ENCODE measurements at regions not wholly inside any gene's neighbourhood (a gene's known extent, or its start where the extent isn't known, plus 50 kb on each side); places are given as distances from the start of the nearest gene placed in this dataset.

GRCh38 chr1:55955016-55955621 lies 624.2 kb downstream of the PLPP3 start:
- Histone ChIP-seq H3K27me3 (ENCODE audit: control insufficient read depth, insufficient read depth, low read length) (no peaks in the 10 kb centered on the region), H3K9me3 (ENCODE audit: control insufficient read depth, insufficient read depth, low read length) (no peaks in the 10 kb centered on the region), H3K27ac (ENCODE audit: low read length) (no peak overlapping the region), H3K4me3 (ENCODE audit: low read length) (no peak overlapping the region), H3K36me3 (ENCODE audit: control insufficient read depth, insufficient read depth, low read length) (no peaks in the 10 kb centered on the region), H3K4me1 (ENCODE audit: control insufficient read depth, insufficient read depth, low read length) (no peaks in the 10 kb centered on the region)
- Mint-ChIP-seq H3K9me3 (peaks cover 0 to 3% of the 10 kb centered on the region in 2 donors), H3K27me3 (ENCODE audit: low read depth in 2 of 2) (peaks cover 0 to 2% of the 10 kb centered on the region in 2 donors), H3K4me3 (no peak overlapping the region), H3K27ac (no peak overlapping the region), H3K4me1 (no peaks in the 10 kb centered on the region), H3K36me3 (no peaks in the 10 kb centered on the region)
- WGBS (ENCODE audit: insufficient coverage) = 91% methylated on average over 11 of the region's 12 CpGs
- DNase-seq = no peak
- TF ChIP-seq, protein P1, sequence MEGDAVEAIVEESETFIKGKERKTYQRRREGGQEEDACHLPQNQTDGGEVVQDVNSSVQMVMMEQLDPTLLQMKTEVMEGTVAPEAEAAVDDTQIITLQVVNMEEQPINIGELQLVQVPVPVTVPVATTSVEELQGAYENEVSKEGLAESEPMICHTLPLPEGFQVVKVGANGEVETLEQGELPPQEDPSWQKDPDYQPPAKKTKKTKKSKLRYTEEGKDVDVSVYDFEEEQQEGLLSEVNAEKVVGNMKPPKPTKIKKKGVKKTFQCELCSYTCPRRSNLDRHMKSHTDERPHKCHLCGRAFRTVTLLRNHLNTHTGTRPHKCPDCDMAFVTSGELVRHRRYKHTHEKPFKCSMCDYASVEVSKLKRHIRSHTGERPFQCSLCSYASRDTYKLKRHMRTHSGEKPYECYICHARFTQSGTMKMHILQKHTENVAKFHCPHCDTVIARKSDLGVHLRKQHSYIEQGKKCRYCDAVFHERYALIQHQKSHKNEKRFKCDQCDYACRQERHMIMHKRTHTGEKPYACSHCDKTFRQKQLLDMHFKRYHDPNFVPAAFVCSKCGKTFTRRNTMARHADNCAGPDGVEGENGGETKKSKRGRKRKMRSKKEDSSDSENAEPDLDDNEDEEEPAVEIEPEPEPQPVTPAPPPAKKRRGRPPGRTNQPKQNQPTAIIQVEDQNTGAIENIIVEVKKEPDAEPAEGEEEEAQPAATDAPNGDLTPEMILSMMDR (IDR thresholded peaks at IDR 0.05) = no peak
- intact Hi-C loops (cut with micrococcal nuclease) = no loop called here
- no peak for ATAC-seq

DNA sequence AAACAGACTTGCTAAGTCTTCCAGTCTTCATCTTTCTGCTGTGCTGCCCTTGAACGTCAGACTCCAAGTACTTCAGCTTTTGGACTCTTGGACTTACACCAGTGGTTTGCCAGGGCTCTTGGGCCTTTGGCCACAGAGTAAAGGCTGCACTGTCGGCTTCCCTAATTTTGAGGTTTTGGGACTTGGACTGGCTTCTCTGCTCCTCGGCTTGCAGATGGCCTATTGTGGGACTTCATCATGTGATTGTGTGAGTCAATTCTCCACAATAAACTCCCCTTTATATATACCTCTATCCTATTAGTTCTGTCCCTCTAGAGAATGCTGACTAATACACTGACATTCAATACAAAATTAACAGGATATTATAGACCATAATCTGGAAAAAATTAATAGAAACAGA lies 628.1 kb downstream of the PLPP3 start:
- Histone ChIP-seq H3K36me3 (ENCODE audit: control insufficient read depth, insufficient read depth, low read length) (no peaks in the 10 kb centered on the region), H3K9me3 (ENCODE audit: control insufficient read depth, insufficient read depth, low read length) (no peaks in the 10 kb centered on the region), H3K27me3 (ENCODE audit: control insufficient read depth, insufficient read depth, low read length) (no peaks in the 10 kb centered on the region), H3K27ac (ENCODE audit: low read length) (no peak overlapping the region), H3K4me1 (ENCODE audit: control insufficient read depth, insufficient read depth, low read length) (no peaks in the 10 kb centered on the region), H3K4me3 (ENCODE audit: low read length) (no peak overlapping the region)
- H3K27me3 Mint-ChIP-seq (ENCODE audit: low read depth in 2 of 2) = peaks cover 0 to 5% of the 10 kb centered on the region in 2 donors
- no peak overlapping the region for H3K27ac Mint-ChIP-seq
- TF ChIP-seq, protein P1 (IDR thresholded peaks at IDR 0.05) = no peak
- H3K36me3 Mint-ChIP-seq = no peaks in the 10 kb centered on the region
- intact Hi-C loops (cut with micrococcal nuclease) = no loop called here
- DNase-seq (no peak), ATAC-seq (no peak)
- H3K4me3 Mint-ChIP-seq = no peak overlapping the region
- H3K4me1 Mint-ChIP-seq = no peaks in the 10 kb centered on the region
- H3K9me3 Mint-ChIP-seq = peaks cover 0 to 3% of the 10 kb centered on the region in 2 donors
- WGBS (ENCODE audit: insufficient coverage) = 87% methylated on average over 3 of the region's 3 CpGs

DNA sequence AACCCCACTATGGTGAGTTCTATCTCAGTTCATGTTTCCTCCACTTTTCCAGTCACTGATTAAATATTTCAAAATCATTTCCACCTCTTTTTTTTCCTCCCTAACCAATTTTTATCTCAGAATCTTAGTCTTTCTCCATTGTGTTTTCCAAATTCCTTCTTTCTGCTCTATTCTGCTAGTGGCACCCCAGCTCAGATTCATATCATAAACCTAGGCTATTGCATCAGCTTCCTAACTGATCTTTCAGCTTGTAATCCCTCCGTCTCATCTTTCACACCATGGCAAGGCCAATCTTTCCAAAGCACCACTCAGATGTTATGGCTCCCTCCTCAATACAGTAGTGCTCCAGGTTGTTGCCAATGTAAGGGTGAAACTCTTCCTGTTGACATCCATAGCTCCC lies 631.9 kb downstream of the PLPP3 start:
- 64% methylated on average over 1 of the region's 1 CpG for WGBS (ENCODE audit: insufficient coverage)
- Histone ChIP-seq H3K4me3 (ENCODE audit: low read length) (no peak overlapping the region), H3K27me3 (ENCODE audit: control insufficient read depth, insufficient read depth, low read length) (no peaks in the 10 kb centered on the region), H3K4me1 (ENCODE audit: control insufficient read depth, insufficient read depth, low read length) (no peaks in the 10 kb centered on the region), H3K27ac (ENCODE audit: low read length) (no peak overlapping the region), H3K9me3 (ENCODE audit: control insufficient read depth, insufficient read depth, low read length) (no peaks in the 10 kb centered on the region), H3K36me3 (ENCODE audit: control insufficient read depth, insufficient read depth, low read length) (no peaks in the 10 kb centered on the region)
- no peaks in the 10 kb centered on the region for H3K4me1 Mint-ChIP-seq
- no peak overlapping the region for H3K27ac Mint-ChIP-seq
- intact Hi-C loops (cut with micrococcal nuclease) = no loop called here
- DNase-seq (no peak), ATAC-seq (no peak)
- no peak overlapping the region for H3K4me3 Mint-ChIP-seq
- H3K27me3 Mint-ChIP-seq (ENCODE audit: low read depth in 2 of 2) = peaks cover 0 to 5% of the 10 kb centered on the region in 2 donors
- TF ChIP-seq, protein P1 (IDR thresholded peaks at IDR 0.05) = no peak
- no peaks in the 10 kb centered on the region for H3K36me3 Mint-ChIP-seq
- no peaks in the 10 kb centered on the region for H3K9me3 Mint-ChIP-seq
